BLaER1 (cell line): ENCODE measurements at regions not wholly inside any gene's neighbourhood (a gene's known extent, or its start where the extent isn't known, plus 50 kb on each side); places are given as distances from the start of the nearest gene placed in this dataset.

Experiments
- H3K27ac ChIP-seq: shearing (Covaris generic); formaldehyde crosslinking; 2 replicates; pipeline ENCODE4 v1.8.1; 2022
- H3K27me3 ChIP-seq: shearing (Covaris generic); formaldehyde crosslinking; 2 replicates; pipeline ENCODE4 v1.8.1; 2022
- H3K36me3 ChIP-seq: shearing (Covaris generic); formaldehyde crosslinking; 2 replicates; pipeline ENCODE4 v1.8.1; 2022
- H3K4me1 ChIP-seq: shearing (Covaris generic); formaldehyde crosslinking; 2 replicates; pipeline ENCODE4 v1.8.1; 2022
- H3K4me2 ChIP-seq: shearing (Covaris generic); formaldehyde crosslinking; 2 replicates; pipeline ENCODE4 v1.8.1; 2022
- H3K4me3 ChIP-seq: shearing (Covaris generic); formaldehyde crosslinking; 2 replicates; pipeline ENCODE4 v1.8.1; 2022
- H3K9ac ChIP-seq: shearing (Covaris generic); formaldehyde crosslinking; 2 replicates; pipeline ENCODE4 v1.8.1; 2022
- H3K9me3 ChIP-seq: shearing (Covaris generic); formaldehyde crosslinking; 2 replicates; pipeline ENCODE4 v1.8.1; 2022
- H4K20me1 ChIP-seq: shearing (Covaris generic); formaldehyde crosslinking; 2 replicates; pipeline ENCODE4 v1.8.1; 2022
- Cebpa-rat ChIP-seq: shearing (Covaris generic); IDR thresholded peaks from 2 replicates; pipeline ENCODE4 v1.8.1; 2022

DNA sequence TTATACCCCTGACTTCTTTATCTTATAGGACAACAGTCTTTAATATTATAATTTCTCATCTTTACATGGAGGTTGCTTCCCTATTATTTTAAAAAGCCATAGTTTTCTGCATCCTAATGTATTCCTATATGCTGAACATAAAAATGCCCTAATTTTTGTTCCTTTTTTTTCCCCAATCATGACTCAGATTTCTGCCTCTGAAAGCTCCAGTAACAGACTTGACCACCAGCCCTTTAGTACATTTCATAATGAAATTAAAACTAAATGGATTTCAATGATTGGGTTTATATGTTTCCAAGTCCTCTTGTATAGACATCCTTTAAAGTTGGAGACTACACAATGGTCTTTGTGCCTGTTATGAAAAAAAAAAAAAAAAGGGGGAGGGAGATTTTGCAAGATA is 712.5 kb downstream of the DIAPH3 start:
- no peak overlapping the region for H3K4me2 ChIP-seq
- no peak overlapping the region for H3K9ac ChIP-seq
- H3K4me1 ChIP-seq = no peaks in the 10 kb centered on the region
- H3K36me3 ChIP-seq = no peaks in the 10 kb centered on the region
- no peaks in the 10 kb centered on the region for H4K20me1 ChIP-seq
- no peaks in the 10 kb centered on the region for H3K27me3 ChIP-seq
- H3K4me3 ChIP-seq = no peak overlapping the region
- H3K9me3 ChIP-seq = no peaks in the 10 kb centered on the region
- no peak overlapping the region for H3K27ac ChIP-seq
- TF ChIP-seq Cebpa-rat = no peak

GRCh38 chr13:59452189-59452890 is 711.4 kb downstream of the DIAPH3 start:
- Histone ChIP-seq H3K9ac (no peak overlapping the region), H3K4me1 (no peaks in the 10 kb centered on the region), H3K27ac (no peak overlapping the region), H3K4me2 (no peak overlapping the region), H3K27me3 (no peaks in the 10 kb centered on the region), H3K9me3 (no peaks in the 10 kb centered on the region), H3K36me3 (no peaks in the 10 kb centered on the region), H3K4me3 (no peak overlapping the region), H4K20me1 (no peaks in the 10 kb centered on the region)
- TF ChIP-seq Cebpa-rat = peak; percentile 51; the same call in 1 of the 2 replicates

- TF ChIP-seq Cebpa-rat = no peak
- Histone ChIP-seq H3K27ac (peak overlapping the region; percentile 54; the same call in 1 of the 2 replicates), H3K27me3 (no peaks in the 10 kb centered on the region), H3K4me3 (no peak overlapping the region), H3K4me2 (peak overlapping the region; percentile 55), H4K20me1 (no peaks in the 10 kb centered on the region), H3K36me3 (no peaks in the 10 kb centered on the region), H3K4me1 (peaks cover 49% of the 10 kb centered on the region), H3K9ac (0 out of 2 replicates have a peak overlapping the region, but pooled peaks have one; percentile 31), H3K9me3 (no peaks in the 10 kb centered on the region)
Measured at GRCh38 chr13:59458908-59459579, 704.7 kb downstream of the DIAPH3 start.

- peak overlapping the region; percentile 55; the same call in 1 of the 2 replicates for H3K4me2 ChIP-seq
- H3K27me3 ChIP-seq = no peaks in the 10 kb centered on the region
- no peak overlapping the region for H3K9ac ChIP-seq
- TF ChIP-seq Cebpa-rat = no peak
- H3K4me1 ChIP-seq = peaks cover 59% of the 10 kb centered on the region
- no peaks in the 10 kb centered on the region for H3K9me3 ChIP-seq
- no peak overlapping the region for H3K4me3 ChIP-seq
- H3K27ac ChIP-seq = no peak overlapping the region
- H3K36me3 ChIP-seq = no peaks in the 10 kb centered on the region
- H4K20me1 ChIP-seq = no peaks in the 10 kb centered on the region
Measured at GRCh38 chr13:59459972-59460371, 703.8 kb downstream of the DIAPH3 start.

GRCh38 chr13:59461411-59461810 is 702.3 kb downstream of the DIAPH3 start:
- peaks cover 68% of the 10 kb centered on the region for H3K4me1 ChIP-seq
- H3K36me3 ChIP-seq = no peaks in the 10 kb centered on the region
- H4K20me1 ChIP-seq = no peaks in the 10 kb centered on the region
- no peak overlapping the region for H3K27ac ChIP-seq
- H3K4me3 ChIP-seq = no peak overlapping the region
- no peaks in the 10 kb centered on the region for H3K9me3 ChIP-seq
- H3K4me2 ChIP-seq = peak overlapping the region; percentile 59
- H3K9ac ChIP-seq = no peak overlapping the region
- TF ChIP-seq Cebpa-rat = no peak
- H3K27me3 ChIP-seq = no peaks in the 10 kb centered on the region

DNA sequence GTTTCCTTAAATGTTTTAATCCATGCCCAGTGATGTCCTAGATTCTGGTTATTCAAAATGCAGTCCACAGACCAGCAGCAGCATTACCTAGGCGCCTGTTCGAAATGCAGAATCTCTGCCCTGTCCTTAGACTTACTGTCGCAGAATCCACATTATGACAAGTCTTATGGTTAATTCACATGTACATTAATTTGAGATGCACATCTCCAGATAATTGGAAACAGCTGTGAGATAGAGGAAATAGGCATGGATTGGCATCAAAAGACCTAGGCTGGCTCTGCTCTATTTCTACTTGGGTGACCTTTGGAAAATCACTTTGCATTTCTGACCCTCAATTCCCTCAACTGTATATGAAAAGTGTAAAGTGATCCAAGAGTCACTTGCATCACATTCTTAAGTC is 700.7 kb downstream of the DIAPH3 start:
- Histone ChIP-seq H3K4me2 (peak overlapping the region; percentile 59), H3K4me1 (peaks cover 68% of the 10 kb centered on the region), H3K9me3 (no peaks in the 10 kb centered on the region), H3K27me3 (no peaks in the 10 kb centered on the region), H4K20me1 (no peaks in the 10 kb centered on the region), H3K9ac (no peak overlapping the region), H3K4me3 (no peak overlapping the region), H3K27ac (no peak overlapping the region), H3K36me3 (no peaks in the 10 kb centered on the region)
- no peak for TF ChIP-seq Cebpa-rat

DNA sequence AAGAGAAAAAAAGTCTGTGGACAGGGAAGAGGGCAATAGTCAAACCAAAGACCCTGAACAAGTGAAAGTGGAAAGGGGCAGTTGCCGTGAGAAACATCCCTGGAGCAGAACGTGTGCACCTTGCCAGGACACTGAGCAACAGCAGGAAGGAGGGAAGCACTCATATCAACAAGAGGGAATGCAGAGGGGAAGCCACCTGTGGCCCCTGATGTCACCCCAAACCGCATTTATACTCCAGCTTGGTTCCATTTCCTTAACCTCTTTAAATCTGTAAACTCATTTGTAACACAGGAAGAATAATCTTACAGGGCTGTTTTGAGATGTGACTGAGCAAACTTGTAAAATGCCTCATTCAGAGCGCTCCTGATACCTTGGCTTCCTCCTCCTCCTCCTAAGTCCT is 698.8 kb downstream of the DIAPH3 start:
- TF ChIP-seq Cebpa-rat = no peak
- 0 out of 2 replicates have a peak overlapping the region, but pooled peaks have one; percentile 20 for H3K27ac ChIP-seq
- H3K4me1 ChIP-seq = peaks cover 53% of the 10 kb centered on the region
- H3K4me2 ChIP-seq = peak overlapping the region; percentile 64
- H3K9ac ChIP-seq = no peak overlapping the region
- no peaks in the 10 kb centered on the region for H3K27me3 ChIP-seq
- no peaks in the 10 kb centered on the region for H4K20me1 ChIP-seq
- H3K4me3 ChIP-seq = no peak overlapping the region
- H3K36me3 ChIP-seq = no peaks in the 10 kb centered on the region
- H3K9me3 ChIP-seq = 0 out of 2 replicates have a peak, but pooled peaks cover 5% of the 10 kb centered on the region

DNA sequence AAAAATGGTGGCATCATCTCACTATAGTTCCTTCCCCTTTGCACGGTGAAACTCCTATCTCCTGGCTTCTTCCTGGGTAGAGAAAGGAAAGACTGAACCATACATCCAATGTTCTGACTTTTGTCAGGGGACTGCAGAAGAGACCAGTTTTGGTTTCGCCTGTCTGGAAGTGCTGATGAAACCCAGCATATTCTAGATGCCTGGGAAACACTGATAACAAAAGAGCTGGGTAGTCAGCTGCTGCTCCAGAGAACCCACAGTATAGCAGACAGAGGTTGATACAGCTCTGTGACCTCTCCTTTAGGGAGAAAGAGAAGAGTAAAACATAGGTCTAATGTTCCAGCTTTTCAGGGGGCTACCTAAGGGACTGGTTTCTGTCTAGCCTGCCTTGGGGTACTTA is 695.3 kb downstream of the DIAPH3 start:
- peaks cover 25% of the 10 kb centered on the region for H3K4me1 ChIP-seq
- H3K36me3 ChIP-seq = no peaks in the 10 kb centered on the region
- H4K20me1 ChIP-seq = no peaks in the 10 kb centered on the region
- no peak overlapping the region for H3K4me2 ChIP-seq
- no peak overlapping the region for H3K27ac ChIP-seq
- no peak overlapping the region for H3K9ac ChIP-seq
- TF ChIP-seq Cebpa-rat = no peak
- H3K27me3 ChIP-seq = no peaks in the 10 kb centered on the region
- no peak overlapping the region for H3K4me3 ChIP-seq
- 0 out of 2 replicates have a peak, but pooled peaks cover 5% of the 10 kb centered on the region for H3K9me3 ChIP-seq

DNA sequence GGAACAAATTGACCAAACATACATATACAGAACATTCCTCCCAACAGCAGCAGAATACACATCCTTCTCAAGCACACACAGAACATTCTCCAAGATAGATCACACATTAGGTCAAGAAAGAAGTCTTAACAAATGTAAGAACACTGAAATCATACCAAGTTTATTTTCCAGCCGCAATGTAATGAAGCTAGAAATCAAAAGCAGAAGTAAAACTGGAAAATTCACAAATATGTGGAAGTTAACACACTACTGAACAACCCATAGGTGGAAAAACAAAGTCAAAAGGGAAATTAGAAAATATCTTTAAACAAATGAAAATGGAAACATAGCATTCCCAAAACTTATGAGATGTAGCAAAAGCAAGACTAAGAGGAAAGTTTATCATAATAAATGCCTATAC is 692.6 kb downstream of the DIAPH3 start:
- Histone ChIP-seq H3K27me3 (no peaks in the 10 kb centered on the region), H3K4me1 (no peaks in the 10 kb centered on the region), H3K27ac (no peak overlapping the region), H3K4me2 (no peak overlapping the region), H3K36me3 (no peaks in the 10 kb centered on the region), H4K20me1 (no peaks in the 10 kb centered on the region), H3K4me3 (no peak overlapping the region), H3K9ac (no peak overlapping the region), H3K9me3 (0 out of 2 replicates have a peak, but pooled peaks cover 5% of the 10 kb centered on the region)
- TF ChIP-seq Cebpa-rat = no peak

GRCh38 chr13:59472134-59472533 is 691.6 kb downstream of the DIAPH3 start:
- H3K27me3 ChIP-seq = no peaks in the 10 kb centered on the region
- no peak overlapping the region for H3K9ac ChIP-seq
- H4K20me1 ChIP-seq = no peaks in the 10 kb centered on the region
- TF ChIP-seq Cebpa-rat = no peak
- H3K4me3 ChIP-seq = no peak overlapping the region
- no peaks in the 10 kb centered on the region for H3K36me3 ChIP-seq
- H3K4me1 ChIP-seq = no peaks in the 10 kb centered on the region
- no peak overlapping the region for H3K27ac ChIP-seq
- 0 out of 2 replicates have a peak, but pooled peaks cover 5% of the 10 kb centered on the region for H3K9me3 ChIP-seq
- no peak overlapping the region for H3K4me2 ChIP-seq
